T-helper 17 cell (primary cell): ENCODE measurements at regions not wholly inside any gene's neighbourhood (a gene's known extent, or its start where the extent isn't known, plus 50 kb on each side); places are given as distances from the start of the nearest gene placed in this dataset.

Experiments
- ATAC-seq: fragments of 150-1000 bp; cut with Tn5 transposase; 2 replicates; pipeline ENCODE4 v1.10.0; 2021; ENCODE audit warnings: mild to moderate bottlenecking, moderate library complexity
- DNase-seq, 3 donors: peaks; one replicate each; pipeline versions ENCODE4 v3.0.0 to v3.0.0-alpha.2; 2020 to 2021
- H3K9me3 ChIP-seq: one replicate; pipeline ENCODE4 v1.7.0; 2013; ENCODE audit warnings: low read length, mild to moderate bottlenecking; ENCODE audit not compliant: control insufficient read depth, poor library complexity, severe bottlenecking
- H3K27ac Mint-ChIP-seq: one replicate; pipeline ENCODE4 v1.8.0; 2022; ENCODE audit warnings: mild to moderate bottlenecking, moderate library complexity, mixed read lengths
- H3K27me3 Mint-ChIP-seq: one replicate; pipeline ENCODE4 v1.8.0; 2022; ENCODE audit warnings: mixed read lengths
- H3K36me3 Mint-ChIP-seq: one replicate; pipeline ENCODE4 v1.8.0; 2022; ENCODE audit warnings: low read depth, mixed read lengths
- H3K4me1 Mint-ChIP-seq: one replicate; pipeline ENCODE4 v1.8.0; 2022; ENCODE audit warnings: mild to moderate bottlenecking, mixed read lengths
- H3K4me3 Mint-ChIP-seq: one replicate; pipeline ENCODE4 v1.8.0; 2022; ENCODE audit warnings: mild to moderate bottlenecking, moderate library complexity, mixed read lengths

DNA sequence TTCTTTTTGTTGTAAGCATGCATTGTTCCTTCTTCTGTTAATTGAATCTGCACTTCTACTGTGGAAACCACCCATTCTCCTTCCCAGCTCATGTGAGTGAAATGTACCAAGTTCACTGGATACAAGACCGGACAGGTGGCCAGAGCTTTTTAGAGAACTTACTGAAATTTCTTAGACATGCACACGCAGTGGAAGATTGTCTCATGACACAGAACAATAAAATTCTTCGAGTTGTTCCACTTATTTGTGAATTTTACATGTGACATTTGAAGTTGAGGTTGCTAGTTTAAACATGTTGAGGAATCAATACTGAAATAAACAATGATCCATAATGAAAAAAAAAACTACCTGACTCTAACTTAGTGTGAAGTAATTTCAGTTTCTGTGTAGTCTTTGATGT, 568.0 kb downstream of the TECRL start:
- Mint-ChIP-seq H3K4me1 (no peaks in the 10 kb centered on the region), H3K27me3 (no peaks in the 10 kb centered on the region), H3K4me3 (no peak overlapping the region), H3K27ac (no peak overlapping the region), H3K36me3 (no peaks in the 10 kb centered on the region)
- no peaks in the 10 kb centered on the region for H3K9me3 ChIP-seq
- ATAC-seq (no peak), DNase-seq (no peak)

DNA sequence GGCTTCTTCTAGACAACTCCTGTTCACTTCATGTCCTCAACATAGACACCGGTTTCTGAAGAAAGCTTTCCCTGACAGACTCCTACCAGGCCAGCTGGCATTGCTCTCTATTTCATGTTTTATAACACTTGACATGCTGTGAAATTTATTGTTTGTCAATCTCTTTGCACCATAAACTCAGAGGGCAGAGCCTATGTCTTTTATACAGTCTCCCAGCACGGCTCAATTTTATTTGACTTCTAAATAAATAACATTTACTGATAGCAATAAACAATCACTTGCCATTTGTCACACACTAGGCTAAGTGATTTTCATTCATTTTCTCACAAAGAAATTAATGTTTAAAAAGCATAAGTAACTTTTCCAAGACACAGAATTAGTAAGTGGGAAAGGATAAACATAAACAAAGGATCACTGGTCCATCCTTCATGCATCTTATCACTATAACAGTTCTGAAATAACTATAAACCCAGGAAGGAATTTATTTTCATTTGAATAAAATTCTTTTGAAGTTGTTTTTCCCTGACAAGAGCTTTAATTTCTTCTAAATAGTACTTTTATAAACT, 577.6 kb downstream of the TECRL start:
- Mint-ChIP-seq H3K27me3 (no peaks in the 10 kb centered on the region), H3K27ac (no peak overlapping the region), H3K4me1 (no peaks in the 10 kb centered on the region), H3K4me3 (no peak overlapping the region), H3K36me3 (no peaks in the 10 kb centered on the region)
- DNase-seq = no peak
- no peak for ATAC-seq
- no peaks in the 10 kb centered on the region for H3K9me3 ChIP-seq

DNA sequence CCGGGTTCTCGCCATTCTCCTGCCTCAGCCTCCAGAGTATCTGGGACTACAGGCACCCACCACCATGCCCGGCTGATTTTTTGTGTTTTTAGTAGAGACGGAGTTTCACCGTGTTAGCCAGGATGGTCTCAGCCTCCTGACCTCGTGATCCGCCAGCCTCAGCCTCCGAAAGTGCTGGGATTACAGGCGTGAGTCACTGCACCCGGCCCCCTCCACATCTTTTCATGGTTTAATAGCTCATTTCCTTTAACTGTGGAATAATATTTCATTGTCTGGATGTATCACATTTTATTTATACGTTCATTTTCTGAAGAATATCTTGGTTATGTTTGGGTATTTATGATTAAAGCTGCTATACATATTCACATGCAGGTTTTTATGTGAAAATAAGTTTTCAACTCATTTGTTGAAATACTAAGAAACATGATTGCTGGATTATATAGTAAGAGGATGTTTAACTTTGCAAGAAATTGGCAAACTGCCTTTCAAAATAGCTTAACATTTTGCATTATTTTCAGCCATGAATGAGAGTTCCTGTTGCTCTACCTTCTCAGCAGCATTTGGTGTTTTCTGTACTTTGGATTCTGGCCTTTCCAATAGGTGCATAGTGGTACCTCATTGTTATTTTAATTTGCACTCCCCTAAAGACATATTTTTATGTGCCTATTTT, 591.9 kb downstream of the TECRL start:
- no peak overlapping the region for H3K4me3 Mint-ChIP-seq
- no peaks in the 10 kb centered on the region for H3K4me1 Mint-ChIP-seq
- no peaks in the 10 kb centered on the region for H3K27me3 Mint-ChIP-seq
- DNase-seq = no peak
- ATAC-seq = no peak
- H3K27ac Mint-ChIP-seq = no peak overlapping the region
- H3K36me3 Mint-ChIP-seq = no peaks in the 10 kb centered on the region
- no peaks in the 10 kb centered on the region for H3K9me3 ChIP-seq

DNA sequence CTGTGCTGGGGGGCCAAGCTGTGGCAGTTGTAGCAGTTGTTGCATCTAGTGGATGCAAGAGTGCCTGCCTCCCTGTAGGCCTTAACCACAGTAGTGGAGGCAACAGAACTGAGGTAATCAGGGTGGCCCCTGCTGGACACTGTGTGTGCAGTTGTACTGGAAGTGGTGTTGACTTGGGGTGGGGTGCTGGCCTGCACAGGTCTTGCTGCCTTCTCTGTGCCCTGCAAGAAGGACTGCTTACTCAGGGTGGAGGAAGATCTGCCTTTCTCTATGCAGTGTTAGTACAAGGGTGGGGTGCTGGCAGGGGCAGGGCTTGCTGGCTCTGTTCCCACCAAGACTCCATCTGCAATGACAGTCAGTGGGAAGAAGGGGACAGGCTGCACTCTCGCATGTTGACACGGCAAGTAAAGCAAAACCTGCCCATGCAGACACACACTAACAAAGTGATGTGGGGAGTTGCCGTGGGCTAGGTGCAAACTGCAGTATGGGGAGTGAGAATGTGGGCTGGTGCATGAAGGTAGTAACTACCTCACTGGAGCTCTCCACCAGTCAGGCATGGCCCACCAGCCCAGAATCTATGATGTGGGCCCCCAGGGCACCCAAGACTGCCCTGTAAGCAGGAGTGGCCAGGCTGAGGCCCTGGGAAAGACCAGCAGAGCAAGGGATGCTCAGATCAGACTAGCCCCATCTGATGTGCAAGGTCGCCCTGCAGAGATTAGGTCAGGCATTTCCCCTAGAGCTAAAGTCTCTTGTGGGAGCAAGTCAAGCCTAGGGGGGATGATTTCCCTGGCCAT, 594.9 kb downstream of the TECRL start:
- H3K27ac Mint-ChIP-seq = no peak overlapping the region
- no peaks in the 10 kb centered on the region for H3K4me1 Mint-ChIP-seq
- no peak overlapping the region for H3K4me3 Mint-ChIP-seq
- no peaks in the 10 kb centered on the region for H3K9me3 ChIP-seq
- ATAC-seq (no peak), DNase-seq (no peak)
- no peaks in the 10 kb centered on the region for H3K36me3 Mint-ChIP-seq
- H3K27me3 Mint-ChIP-seq = no peaks in the 10 kb centered on the region

DNA sequence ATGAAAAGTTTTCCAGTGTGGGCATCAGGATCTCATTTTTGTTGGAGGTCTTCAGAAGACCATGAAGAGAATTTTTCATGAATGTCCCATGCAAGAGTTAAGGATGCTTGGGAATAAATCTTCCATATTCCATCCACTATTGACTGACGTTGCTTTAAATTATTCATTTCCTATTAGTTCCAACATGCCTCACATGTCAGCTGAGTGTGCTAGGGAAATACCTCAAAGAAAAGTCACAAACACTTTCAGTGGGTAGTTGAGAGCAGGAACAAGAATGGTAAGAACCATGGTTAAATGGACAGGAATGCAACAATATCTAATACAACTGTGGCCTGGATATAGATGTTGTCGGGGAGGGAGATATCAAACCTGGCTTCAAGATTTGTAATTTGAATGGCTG, 610.1 kb downstream of the TECRL start:
- Mint-ChIP-seq H3K4me1 (no peaks in the 10 kb centered on the region), H3K4me3 (no peak overlapping the region), H3K27ac (no peak overlapping the region), H3K27me3 (no peaks in the 10 kb centered on the region), H3K36me3 (no peaks in the 10 kb centered on the region)
- DNase-seq (no peak), ATAC-seq (no peak)
- peaks cover 4% of the 10 kb centered on the region for H3K9me3 ChIP-seq

DNA sequence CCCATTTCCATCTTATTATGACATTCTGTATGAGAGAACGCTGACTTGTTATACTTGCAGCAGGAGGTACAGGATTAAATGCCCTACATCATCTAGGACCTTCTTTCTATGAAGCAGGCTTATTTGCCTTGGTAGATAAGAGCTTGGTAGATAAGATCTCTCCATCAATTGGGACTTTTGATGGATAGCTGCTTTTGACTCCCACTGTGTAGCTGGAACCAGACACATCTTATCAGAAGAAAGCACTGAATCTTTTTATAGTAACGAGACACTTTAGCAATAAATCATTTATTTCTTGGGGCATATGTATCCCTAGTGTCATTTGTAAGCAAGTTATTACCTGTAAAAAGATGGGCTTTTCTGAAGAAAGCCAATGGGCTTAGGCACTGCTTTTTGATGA, 613.9 kb downstream of the TECRL start:
- no peaks in the 10 kb centered on the region for H3K27me3 Mint-ChIP-seq
- no peaks in the 10 kb centered on the region for H3K36me3 Mint-ChIP-seq
- DNase-seq (no peak), ATAC-seq (no peak)
- H3K27ac Mint-ChIP-seq = no peak overlapping the region
- peaks cover 4% of the 10 kb centered on the region for H3K9me3 ChIP-seq
- no peaks in the 10 kb centered on the region for H3K4me1 Mint-ChIP-seq
- H3K4me3 Mint-ChIP-seq = no peak overlapping the region

DNA sequence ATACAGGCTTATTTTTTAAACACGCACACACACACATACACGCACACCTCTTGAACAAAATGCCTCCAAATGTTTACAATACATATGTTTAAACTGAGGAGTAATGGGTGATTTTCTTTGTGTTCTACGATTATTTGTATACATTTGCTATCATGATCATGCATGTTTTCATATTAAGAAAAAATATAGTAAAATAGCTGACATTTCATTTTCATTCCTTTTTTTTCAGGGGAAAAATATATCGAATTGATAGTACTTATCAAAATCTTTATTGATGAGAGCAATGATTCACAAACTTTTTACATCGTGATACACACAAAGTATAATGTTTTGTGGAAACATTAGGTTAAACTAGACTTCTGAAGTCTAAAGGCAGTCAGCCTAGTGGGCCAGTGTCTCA, 618.9 kb downstream of the TECRL start:
- no peaks in the 10 kb centered on the region for H3K27me3 Mint-ChIP-seq
- ATAC-seq = no peak
- H3K4me1 Mint-ChIP-seq = no peaks in the 10 kb centered on the region
- no peak overlapping the region for H3K27ac Mint-ChIP-seq
- H3K9me3 ChIP-seq = no peaks in the 10 kb centered on the region
- H3K4me3 Mint-ChIP-seq = no peak overlapping the region
- H3K36me3 Mint-ChIP-seq = no peaks in the 10 kb centered on the region
- DNase-seq = no peak

DNA sequence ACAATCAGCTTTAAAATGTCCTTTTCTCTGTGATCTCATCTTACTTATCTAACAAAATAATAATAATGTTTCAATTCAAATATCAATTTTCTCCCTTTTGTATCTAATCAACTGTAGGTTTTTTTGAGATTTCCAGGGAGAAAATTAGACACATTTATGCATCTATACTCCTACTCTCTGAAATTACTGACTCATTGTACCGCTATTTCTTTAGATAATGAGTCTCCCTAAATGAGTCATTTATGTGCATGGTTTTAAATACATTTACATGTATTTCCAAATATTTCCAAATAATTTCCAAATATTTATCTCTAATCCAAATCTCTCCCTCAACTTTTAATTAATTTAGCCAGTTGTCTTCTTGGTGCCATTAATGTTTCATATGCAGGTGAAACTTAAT, 621.0 kb downstream of the TECRL start:
- Mint-ChIP-seq H3K27me3 (no peaks in the 10 kb centered on the region), H3K36me3 (no peaks in the 10 kb centered on the region), H3K4me1 (no peaks in the 10 kb centered on the region), H3K4me3 (no peak overlapping the region), H3K27ac (no peak overlapping the region)
- DNase-seq (no peak), ATAC-seq (no peak)
- no peaks in the 10 kb centered on the region for H3K9me3 ChIP-seq

DNA sequence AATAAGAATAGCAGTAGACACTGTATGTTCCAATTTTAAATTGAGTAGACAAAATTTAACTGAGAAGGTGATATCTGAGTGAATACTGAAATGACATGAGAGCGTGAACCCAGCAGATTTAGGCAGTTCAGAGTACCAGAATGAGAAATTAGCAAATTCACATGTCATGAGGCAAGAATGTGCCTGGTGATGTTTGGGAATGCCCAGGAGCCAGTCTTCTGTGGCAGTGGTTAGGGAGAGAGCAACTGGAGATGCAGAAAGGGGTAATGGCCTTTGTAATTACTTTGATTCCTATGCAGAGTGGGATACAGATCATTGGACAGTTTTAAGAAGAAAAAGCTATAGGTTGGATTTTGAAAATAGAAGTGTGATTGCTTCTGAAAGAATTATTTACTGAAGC, 621.9 kb downstream of the TECRL start:
- ATAC-seq (no peak), DNase-seq (no peak)
- Mint-ChIP-seq H3K27me3 (no peaks in the 10 kb centered on the region), H3K36me3 (no peaks in the 10 kb centered on the region), H3K4me1 (no peaks in the 10 kb centered on the region), H3K4me3 (no peak overlapping the region), H3K27ac (no peak overlapping the region)
- no peaks in the 10 kb centered on the region for H3K9me3 ChIP-seq

DNA sequence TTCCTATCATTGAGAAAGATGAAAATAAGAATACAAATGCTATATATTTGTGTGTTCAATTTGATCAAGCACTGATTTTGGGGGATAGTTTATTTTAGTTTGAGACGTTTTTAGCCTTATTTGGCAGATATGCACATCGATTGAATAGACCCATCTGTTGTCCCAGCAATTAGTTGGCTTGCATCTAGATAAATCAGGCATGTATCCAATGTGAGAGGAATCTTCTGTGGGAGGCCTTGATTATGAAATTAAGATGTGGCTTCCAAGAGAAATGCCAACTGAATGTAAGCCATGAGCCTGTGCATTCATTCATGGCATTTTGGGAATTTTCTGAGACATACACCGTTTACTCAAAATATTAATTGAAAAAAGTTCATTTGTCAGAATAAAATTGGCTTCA, 623.1 kb downstream of the TECRL start:
- Mint-ChIP-seq H3K4me3 (no peak overlapping the region), H3K27ac (no peak overlapping the region), H3K36me3 (no peaks in the 10 kb centered on the region), H3K4me1 (no peaks in the 10 kb centered on the region), H3K27me3 (no peaks in the 10 kb centered on the region)
- H3K9me3 ChIP-seq = no peaks in the 10 kb centered on the region
- DNase-seq = no peak
- no peak for ATAC-seq

DNA sequence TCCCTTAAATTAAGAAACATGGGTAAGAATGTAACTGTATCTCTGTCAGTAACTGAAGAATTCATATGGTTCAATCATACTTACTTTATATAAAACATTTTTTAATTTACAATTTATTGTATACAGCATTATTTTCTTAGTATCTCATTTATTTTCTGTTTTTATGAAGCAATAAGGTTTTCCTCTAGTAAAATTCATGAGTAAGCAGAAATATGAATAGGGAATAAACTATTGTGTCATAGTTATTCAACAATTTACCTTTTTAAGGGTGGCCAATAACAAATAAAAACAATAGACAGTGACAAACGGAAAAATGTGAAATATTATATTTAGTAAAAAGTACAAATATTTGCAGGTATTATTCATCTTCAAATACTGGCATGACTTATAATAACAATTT, 624.4 kb downstream of the TECRL start:
- ATAC-seq (no peak), DNase-seq (no peak)
- Mint-ChIP-seq H3K4me3 (no peak overlapping the region), H3K27me3 (no peaks in the 10 kb centered on the region), H3K36me3 (no peaks in the 10 kb centered on the region), H3K4me1 (no peaks in the 10 kb centered on the region), H3K27ac (no peak overlapping the region)
- no peaks in the 10 kb centered on the region for H3K9me3 ChIP-seq

DNA sequence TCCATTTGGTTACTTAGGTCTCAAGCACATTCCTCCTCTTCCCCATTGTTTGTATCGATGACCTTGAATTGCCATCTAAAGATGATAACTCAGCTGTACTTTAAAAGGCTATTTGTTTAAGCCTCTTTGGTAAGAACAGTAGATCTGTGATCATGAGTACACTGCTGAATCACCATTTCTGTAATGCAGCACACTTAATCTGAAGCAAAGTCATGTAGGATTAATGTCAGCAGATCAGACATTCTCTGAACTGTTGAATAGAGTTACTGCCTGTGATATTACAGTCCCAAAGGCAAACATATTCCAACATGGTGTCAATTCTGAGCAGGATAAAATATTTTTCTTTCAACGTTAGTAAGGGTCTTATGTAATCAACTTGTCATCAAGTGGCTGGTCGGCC, 631.6 kb downstream of the TECRL start:
- no peaks in the 10 kb centered on the region for H3K27me3 Mint-ChIP-seq
- H3K9me3 ChIP-seq = peaks cover 4% of the 10 kb centered on the region
- DNase-seq = no peak
- ATAC-seq = no peak
- no peak overlapping the region for H3K27ac Mint-ChIP-seq
- H3K36me3 Mint-ChIP-seq = no peaks in the 10 kb centered on the region
- no peak overlapping the region for H3K4me3 Mint-ChIP-seq
- no peaks in the 10 kb centered on the region for H3K4me1 Mint-ChIP-seq

DNA sequence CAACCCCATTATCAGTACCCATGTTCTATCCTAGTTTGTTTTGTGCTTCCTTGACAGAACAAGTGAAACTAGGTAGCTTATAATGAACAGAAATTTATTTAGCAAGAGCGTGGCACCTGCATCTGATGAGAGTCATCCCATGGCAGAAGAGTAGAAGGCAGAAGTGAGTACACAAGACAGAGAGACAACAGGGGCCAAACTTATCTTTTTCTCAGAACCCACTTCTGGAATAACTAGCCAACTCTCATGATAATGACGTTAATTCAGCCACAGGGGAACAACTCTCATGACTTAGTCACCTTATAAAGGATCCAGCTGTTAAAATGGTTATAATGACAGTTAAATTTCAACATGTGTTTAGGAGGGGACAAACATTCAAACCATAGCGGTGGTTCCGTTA, 644.9 kb downstream of the TECRL start:
- no peak overlapping the region for H3K27ac Mint-ChIP-seq
- no peak overlapping the region for H3K4me3 Mint-ChIP-seq
- no peaks in the 10 kb centered on the region for H3K36me3 Mint-ChIP-seq
- H3K27me3 Mint-ChIP-seq = no peaks in the 10 kb centered on the region
- no peaks in the 10 kb centered on the region for H3K9me3 ChIP-seq
- no peaks in the 10 kb centered on the region for H3K4me1 Mint-ChIP-seq
- DNase-seq (no peak), ATAC-seq (no peak)

DNA sequence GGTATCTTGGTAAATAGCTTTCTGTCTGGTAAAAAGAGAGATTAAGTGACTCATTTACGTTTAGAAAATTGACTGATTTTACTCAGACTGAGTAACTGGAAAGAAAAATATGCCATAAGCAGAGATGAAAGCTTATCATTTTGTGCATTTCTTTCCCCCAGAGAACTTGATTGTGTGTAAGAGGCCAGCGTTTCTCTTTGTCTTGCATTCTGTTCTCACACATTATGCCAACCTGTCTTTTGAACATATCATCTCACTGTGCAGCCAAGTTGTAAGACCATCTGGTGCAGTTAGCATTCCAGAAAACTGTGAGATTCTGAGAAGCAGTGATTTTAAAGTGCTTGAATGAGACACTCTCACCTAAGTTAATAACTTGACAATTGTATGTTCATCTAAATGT, 651.3 kb downstream of the TECRL start:
- Mint-ChIP-seq H3K4me3 (no peak overlapping the region), H3K27me3 (no peaks in the 10 kb centered on the region), H3K36me3 (no peaks in the 10 kb centered on the region), H3K27ac (no peak overlapping the region), H3K4me1 (no peaks in the 10 kb centered on the region)
- DNase-seq (no peak), ATAC-seq (no peak)
- H3K9me3 ChIP-seq = no peaks in the 10 kb centered on the region
